Heart left ventricle (tissue), 16 donors: ENCODE measurements at regions not wholly inside any gene's neighbourhood (a gene's known extent, or its start where the extent isn't known, plus 50 kb on each side); places are given as distances from the start of the nearest gene placed in this dataset.

Experiments
- ATAC-seq, 4 donors: fragments of 200-7000 bp; cut with Tn5 transposase; one replicate each; pipeline ENCODE4 v1.9.1; 2020 to 2022; ENCODE audit warnings: moderate library complexity in 4 of 4, mild to moderate bottlenecking in 3 of 4, moderate number of reproducible peaks in 1 of 4
- DNase-seq, 5 donors: peaks; one replicate each; pipeline ENCODE4 v3.0.0-alpha.2; 2020
- H3K27ac ChIP-seq, 12 donors: fragments of 200-600 bp; sonication (generic) in 4 of 12; one replicate each; pipeline versions ENCODE4 v1.5.0 to v1.8.0; 2016 to 2022; ENCODE audit warnings: mild to moderate bottlenecking in 2 of 12
- H3K27me3 ChIP-seq, 9 donors: fragments of 200-600 bp; sonication (generic) in 2 of 9; one replicate each; pipeline versions ENCODE4 v1.5.1 to v1.8.0; 2016 to 2022; ENCODE audit warnings: mild to moderate bottlenecking in 3 of 9
- H3K36me3 ChIP-seq, 9 donors: fragments of 200-600 bp; sonication (generic) in 2 of 9; one replicate each; pipeline versions ENCODE4 v1.5.0 to v1.8.0; 2018 to 2022; ENCODE audit warnings: mild to moderate bottlenecking in 2 of 9
- H3K4me1 ChIP-seq, 12 donors: fragments of 200-600 bp; sonication (generic) in 4 of 12; one replicate each; pipeline versions ENCODE4 v1.5.0 to v1.8.0; 2016 to 2022; ENCODE audit warnings: mild to moderate bottlenecking in 3 of 12
- H3K4me3 ChIP-seq, 12 donors: fragments of 200-600 bp; sonication (generic) in 4 of 12; one replicate each; pipeline versions ENCODE4 v1.5.0 to v1.8.0; 2017 to 2022; ENCODE audit warnings: mild to moderate bottlenecking in 9 of 12, moderate library complexity in 4 of 12
- H3K9me3 ChIP-seq, 12 donors: fragments of 200-600 bp; sonication (generic) in 4 of 12; one replicate each; pipeline versions ENCODE4 v1.5.0 to v1.8.0; 2016 to 2022; ENCODE audit warnings: mild to moderate bottlenecking in 1 of 12
- CTCF ChIP-seq, 12 donors: fragments of 200-600 bp; sonication (generic) in 4 of 12; IDR thresholded peaks; one replicate each; pipeline versions ENCODE4 v1.5.0 to v1.8.0; 2018 to 2022; ENCODE audit warnings: antibody characterized with exemption in 12 of 12, mild to moderate bottlenecking in 5 of 12
- POLR2A ChIP-seq, 2 donors: fragments of 450-650 bp; IDR thresholded peaks; one replicate each; pipeline ENCODE4 v1.6.1; 2017; ENCODE audit warnings: antibody characterized with exemption in 2 of 2, mild to moderate bottlenecking in 2 of 2, moderate library complexity in 2 of 2
- WGBS, 4 donors: extraction: QIAGEN DNeasy Blood & Tissue Kit in 2 of 4; methylation state at CpG; one replicate each; pipeline versions ENCODE4 v1.1.5 to v1.1.7; 2013 to 2018; 5-methylcytosine and 5-hydroxymethylcytosine counted together
- intact Hi-C, 10 donors: fragments of 100-400 bp; cut with DNase I; formaldehyde crosslinking; loops; one replicate each; pipeline versions ENCODE4 v1.11.1 to v1.14.2; 2022
- donor health status: ischemic (EF 13 %, LVEDD 7.1; RV severe dilation, severe dysfunction).
- donor health status: healthy with polysubstance abuse.
- donor health status: DM: no; HTN: yes; CAD: no.
- donor health status: DM: no; HTN: no; CAD: no.
- donor health status: ischemic (EF 25% LVEDD 6.9; RV normal size, moderate dysfunction).
- donor health status: ischemic (EF 25% LVEDD 5.7; RV mildly dilated, moderate dysfunction).
- donor health status: healthy.
- donor health status: DM: yes; HTN: yes; CAD: no.
- donor health status: ischemic (EF 35%, LVEDD 5.7; RV mildly dilated, moderate dysfunction).
- donor health status: nonischemic (EF 11% LVEDD 7.7; RV severe dilation, severe dysfunction).
- donor health status: DM: yes; HTN: yes; CAD: no.
- donor health status: PGD.
- donor health status: ischemic (EF 29% LVEDD 5.4; RV normal size, mild dysfunction).
- donor health status: nonischemic (EF 23%, LVEDD 6.1; RV moderate dilation, normal function).

- 83 to 86% (median 84%) methylated on average over 6 to 7 of the region's 7 CpGs for WGBS, 4 donors
- H3K27ac ChIP-seq, result no peak overlapping the region
- no peak for DNase-seq
Measured at GRCh38 chr11:95456714-95457491, 225.9 kb upstream of the SESN3 start.

GRCh38 chr11:95455228-95455970, 224.4 kb upstream of the SESN3 start:
- Histone ChIP-seq H3K27me3 (no peaks in the 10 kb centered on the region), H3K9me3 (peaks cover 0 to 6% (median 0%) of the 10 kb centered on the region in 12 donors), H3K4me3 (no peak overlapping the region), H3K36me3 (no peaks in the 10 kb centered on the region), H3K27ac (no peak overlapping the region), H3K4me1 (peaks cover 0 to 41% (median 20%) of the 10 kb centered on the region in 12 donors)
- DNase-seq, result no peak
- ATAC-seq, result no peak
- TF ChIP-seq POLR2A (IDR thresholded peaks at IDR 0.05), result no peak
- TF ChIP-seq CTCF (IDR thresholded peaks at IDR 0.05), result no peak
- WGBS, 4 donors, result 61 to 73% (median 65%) methylated on average over 6 of the region's 6 CpGs
- intact Hi-C loops, result loop anchor here in 1 of 10 donors (10.0 kb wide), 1 partner anchor 249 kb away; no protein-coding TSS in a partner anchor

More at GRCh38 chr11:95456714-95457491, 225.9 kb upstream of the SESN3 start:
- Histone ChIP-seq H3K4me3 (no peak overlapping the region), H3K27me3 (no peaks in the 10 kb centered on the region), H3K36me3 (no peaks in the 10 kb centered on the region), H3K9me3 (peaks cover 0 to 3% (median 0%) of the 10 kb centered on the region in 12 donors), H3K4me1 (peaks cover 0 to 29% (median 16%) of the 10 kb centered on the region in 12 donors)
- intact Hi-C loops, result loop anchor here in 1 of 10 donors (10.0 kb wide), 1 partner anchor 248 kb away; no protein-coding TSS in a partner anchor
- ATAC-seq, result no peak
- TF ChIP-seq CTCF (IDR thresholded peaks at IDR 0.05), result no peak
- TF ChIP-seq POLR2A (IDR thresholded peaks at IDR 0.05), result no peak

- Histone ChIP-seq H3K36me3 (no peaks in the 10 kb centered on the region), H3K4me3 (no peak overlapping the region), H3K27ac (peak overlapping the region in 5 of 12 donors; percentile 25 to 64 (median 50)), H3K4me1 (peaks cover 0 to 33% (median 17%) of the 10 kb centered on the region in 12 donors), H3K9me3 (peaks cover 0 to 6% (median 0%) of the 10 kb centered on the region in 12 donors), H3K27me3 (no peaks in the 10 kb centered on the region)
- ATAC-seq (peak; percentile 29 to 87 (median 71)), DNase-seq (peak; percentile 52 to 77 (median 71))
- intact Hi-C loops, result loop anchor here in 1 of 10 donors (10.0 kb wide), 1 partner anchor 251 kb away; no protein-coding TSS in a partner anchor
- WGBS, 4 donors, result 45 to 57% (median 56%) methylated on average over 7 of the region's 7 CpGs
- TF ChIP-seq POLR2A (IDR thresholded peaks at IDR 0.05), result no peak
- TF ChIP-seq CTCF (IDR thresholded peaks at IDR 0.05), result no peak
Measured at GRCh38 chr11:95453616-95454171, 222.7 kb upstream of the SESN3 start.
